ENCODE measurements at regions not wholly inside any gene's neighbourhood (a gene's known extent, or its start where the extent isn't known, plus 50 kb on each side); places are given as distances from the start of the nearest gene placed in this dataset.

- Histone ChIP-seq H3K4me3 (no peak overlapping the region), H3K9ac (ENCODE audit: insufficient read length) (no peak overlapping the region), H3K9me3 (ENCODE audit: low read depth, low read length) (no peaks in the 10 kb centered on the region), H3K27ac (no peak overlapping the region), H3K36me3 (ENCODE audit: insufficient read depth, low read length) (no peaks in the 10 kb centered on the region)
- no peak for TF ChIP-seq FOXP2 (optimal IDR thresholded peaks at IDR 0.05; ENCODE audit: control extremely low read depth, extremely low read length, insufficient read depth)
- no peak for TF ChIP-seq EZH2 (IDR thresholded peaks at IDR 0.05)
- no peak for TF ChIP-seq POLR2AphosphoS5 (IDR thresholded peaks at IDR 0.05; ENCODE audit: borderline replicate concordance, low read depth, low read length)
- peak; percentile 10 for DNase-seq (ENCODE audit: low read depth, low spot score)
Observed at GRCh38 chr5:164353155-164353554, 847.7 kb downstream of the MAT2B start.

DNA sequence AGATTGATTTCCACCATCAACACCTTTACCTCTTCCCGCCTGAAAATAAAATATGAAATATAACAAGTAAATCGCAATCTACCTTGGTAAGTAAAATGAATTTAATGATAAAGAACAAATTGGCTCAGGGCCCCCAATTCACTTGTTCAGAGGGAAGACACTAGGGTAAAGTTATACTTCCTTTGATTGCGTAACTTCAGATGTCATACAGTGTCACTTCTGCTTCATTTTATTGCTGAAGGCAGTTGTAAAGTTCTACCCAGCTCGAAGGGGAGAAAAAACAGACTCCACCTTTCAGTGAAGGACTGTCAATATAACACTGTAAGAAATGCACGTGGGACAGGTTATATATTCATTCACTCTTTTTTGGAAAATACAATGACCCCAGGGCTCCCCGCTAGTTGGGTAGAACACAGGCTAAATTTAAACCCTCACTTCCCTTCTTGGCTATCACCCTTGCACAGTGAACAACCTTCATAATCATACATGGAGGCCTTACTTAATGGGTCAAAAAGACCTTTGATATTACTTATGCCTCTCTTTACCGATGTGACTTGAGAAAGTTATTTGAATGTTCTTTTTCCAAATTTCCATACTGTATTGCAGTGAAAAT is 848.8 kb downstream of the MAT2B start:
- Histone ChIP-seq H3K9ac (ENCODE audit: insufficient read length) (no peak overlapping the region), H3K36me3 (ENCODE audit: insufficient read depth, low read length) (no peaks in the 10 kb centered on the region), H3K27ac (no peak overlapping the region), H3K9me3 (ENCODE audit: low read depth, low read length) (no peaks in the 10 kb centered on the region), H3K4me3 (no peak overlapping the region)
- TF ChIP-seq FOXP2 (optimal IDR thresholded peaks at IDR 0.05; ENCODE audit: control extremely low read depth, extremely low read length, insufficient read depth) = no peak
- no peak for TF ChIP-seq EZH2 (IDR thresholded peaks at IDR 0.05)
- TF ChIP-seq POLR2AphosphoS5 (IDR thresholded peaks at IDR 0.05; ENCODE audit: borderline replicate concordance, low read depth, low read length) = no peak
- no peak for DNase-seq (ENCODE audit: low read depth, low spot score)

DNA sequence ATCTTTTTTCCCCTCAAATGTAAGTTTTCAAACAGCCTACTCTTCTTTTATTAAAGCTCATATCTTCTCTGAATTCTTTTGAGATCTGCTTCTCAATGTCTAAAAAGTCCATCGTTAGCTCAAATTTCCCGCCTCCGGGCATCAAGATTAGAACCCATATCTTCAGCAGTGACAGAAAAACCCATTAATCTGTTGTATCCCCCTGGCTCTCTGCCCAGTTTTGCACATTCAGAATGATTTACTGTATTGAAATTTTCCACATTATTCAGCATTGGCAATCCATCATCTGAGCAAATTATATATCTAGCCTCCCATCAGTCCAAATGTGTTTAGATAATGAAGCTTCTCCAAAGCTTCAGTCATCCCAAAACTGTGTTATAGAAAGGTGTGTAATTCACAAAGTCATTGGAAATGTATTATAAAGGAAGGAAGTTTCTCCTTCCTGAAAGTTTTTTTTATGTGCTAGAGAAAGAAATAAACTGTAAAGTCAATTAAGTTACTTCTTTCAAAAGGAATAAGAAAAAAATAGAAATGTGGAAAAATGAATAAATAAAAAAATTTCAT is 849.9 kb downstream of the MAT2B start:
- no peak for DNase-seq (ENCODE audit: low read depth, low spot score)
- no peak for TF ChIP-seq EZH2 (IDR thresholded peaks at IDR 0.05)
- TF ChIP-seq FOXP2 (optimal IDR thresholded peaks at IDR 0.05; ENCODE audit: control extremely low read depth, extremely low read length, insufficient read depth) = no peak
- no peaks in the 10 kb centered on the region for H3K36me3 ChIP-seq (ENCODE audit: insufficient read depth, low read length)
- H3K27ac ChIP-seq = no peak overlapping the region
- H3K9ac ChIP-seq (ENCODE audit: insufficient read length) = no peak overlapping the region
- no peaks in the 10 kb centered on the region for H3K9me3 ChIP-seq (ENCODE audit: low read depth, low read length)
- no peak overlapping the region for H3K4me3 ChIP-seq

- Histone ChIP-seq H3K9ac (ENCODE audit: insufficient read length) (no peak overlapping the region), H3K27ac (no peak overlapping the region), H3K36me3 (ENCODE audit: insufficient read depth, low read length) (no peaks in the 10 kb centered on the region), H3K4me3 (no peak overlapping the region), H3K9me3 (ENCODE audit: low read depth, low read length) (no peaks in the 10 kb centered on the region)
- no peak for DNase-seq (ENCODE audit: low read depth, low spot score)
- TF ChIP-seq POLR2AphosphoS5 (IDR thresholded peaks at IDR 0.05; ENCODE audit: borderline replicate concordance, low read depth, low read length) = no peak
- TF ChIP-seq FOXP2 (optimal IDR thresholded peaks at IDR 0.05; ENCODE audit: control extremely low read depth, extremely low read length, insufficient read depth) = no peak
- TF ChIP-seq EZH2 (IDR thresholded peaks at IDR 0.05) = no peak
Observed at GRCh38 chr5:164356790-164357189, 851.4 kb downstream of the MAT2B start.

GRCh38 chr5:164357395-164358033 is 852.1 kb downstream of the MAT2B start:
- Histone ChIP-seq H3K9ac (ENCODE audit: insufficient read length) (no peak overlapping the region), H3K9me3 (ENCODE audit: low read depth, low read length) (no peaks in the 10 kb centered on the region), H3K27ac (no peak overlapping the region), H3K36me3 (ENCODE audit: insufficient read depth, low read length) (no peaks in the 10 kb centered on the region), H3K4me3 (no peak overlapping the region)
- no peak for TF ChIP-seq FOXP2 (optimal IDR thresholded peaks at IDR 0.05; ENCODE audit: control extremely low read depth, extremely low read length, insufficient read depth)
- no peak for TF ChIP-seq EZH2 (IDR thresholded peaks at IDR 0.05)
- TF ChIP-seq POLR2AphosphoS5 (IDR thresholded peaks at IDR 0.05; ENCODE audit: borderline replicate concordance, low read depth, low read length) = no peak
- DNase-seq (ENCODE audit: low read depth, low spot score) = no peak

GRCh38 chr5:164358531-164359259 is 853.3 kb downstream of the MAT2B start:
- no peak overlapping the region for H3K9ac ChIP-seq (ENCODE audit: insufficient read length)
- DNase-seq (ENCODE audit: low read depth, low spot score) = no peak

GRCh38 chr5:164359260-164360255 is 854.1 kb downstream of the MAT2B start:
- no peak overlapping the region for H3K4me3 ChIP-seq
- H3K27ac ChIP-seq = no peak overlapping the region
- H3K36me3 ChIP-seq (ENCODE audit: insufficient read depth, low read length) = no peaks in the 10 kb centered on the region
- H3K9me3 ChIP-seq (ENCODE audit: low read depth, low read length) = no peaks in the 10 kb centered on the region
- no peak for DNase-seq (ENCODE audit: low read depth, low spot score)
- no peak for TF ChIP-seq EZH2 (IDR thresholded peaks at IDR 0.05)
- TF ChIP-seq FOXP2 (optimal IDR thresholded peaks at IDR 0.05; ENCODE audit: control extremely low read depth, extremely low read length, insufficient read depth) = no peak
- no peak for TF ChIP-seq POLR2AphosphoS5 (IDR thresholded peaks at IDR 0.05; ENCODE audit: borderline replicate concordance, low read depth, low read length)
- H3K9ac ChIP-seq (ENCODE audit: insufficient read length) = no peak overlapping the region

More at GRCh38 chr5:164358531-164359259, 853.3 kb downstream of the MAT2B start:
- TF ChIP-seq EZH2 (IDR thresholded peaks at IDR 0.05) (no peak), POLR2AphosphoS5 (IDR thresholded peaks at IDR 0.05; ENCODE audit: borderline replicate concordance, low read depth, low read length) (no peak), FOXP2 (optimal IDR thresholded peaks at IDR 0.05; ENCODE audit: control extremely low read depth, extremely low read length, insufficient read depth) (no peak)
- Histone ChIP-seq H3K4me3 (no peak overlapping the region), H3K27ac (no peak overlapping the region), H3K36me3 (ENCODE audit: insufficient read depth, low read length) (no peaks in the 10 kb centered on the region), H3K9me3 (ENCODE audit: low read depth, low read length) (no peaks in the 10 kb centered on the region)
